Activated T-cell treated with anti-CD3 and anti-CD28 coated beads, Interleukin-2, amount 50 U/mL, for 72 hours (primary cell): ENCODE measurements at regions not wholly inside any gene's neighbourhood (a gene's known extent, or its start where the extent isn't known, plus 50 kb on each side); places are given as distances from the start of the nearest gene placed in this dataset.

Experiments used
- ATAC-seq, 2 donors: fragments of 150-1000 bp; cut with Tn5 transposase; replicated peaks in 1 of 2; 2 replicates each; pipeline ENCODE4 v1.10.0; 2021; ENCODE audit warnings: moderate library complexity in 2 of 2, mild to moderate bottlenecking in 1 of 2
- DNase-seq, 2 donors: peaks; one replicate each; pipeline ENCODE4 v3.0.0; 2021 to 2022; ENCODE audit warnings: mixed read lengths in 1 of 2
- H3K27ac Mint-ChIP-seq: one replicate; pipeline ENCODE4 v1.8.0; 2022; ENCODE audit warnings: mild to moderate bottlenecking, moderate library complexity, mixed read lengths
- H3K27me3 Mint-ChIP-seq: one replicate; pipeline ENCODE4 v1.8.0; 2022; ENCODE audit warnings: low read depth, mixed read lengths
- H3K36me3 Mint-ChIP-seq, 2 donors: one replicate each; pipeline ENCODE4 v1.8.0; 2022; ENCODE audit warnings: mixed read lengths in 2 of 2, mild to moderate bottlenecking in 1 of 2; ENCODE audit not compliant: insufficient read depth in 2 of 2
- H3K4me1 Mint-ChIP-seq: one replicate; pipeline ENCODE4 v1.8.0; 2022; ENCODE audit warnings: low read depth, mixed read lengths
- H3K4me3 Mint-ChIP-seq, 2 donors: one replicate each; pipeline ENCODE4 v1.8.0; 2022; ENCODE audit warnings: mild to moderate bottlenecking in 2 of 2, mixed read lengths in 2 of 2, moderate library complexity in 2 of 2
- H3K9me3 Mint-ChIP-seq, 2 donors: one replicate each; pipeline ENCODE4 v1.8.0; 2022; ENCODE audit warnings: mixed read lengths in 2 of 2

DNA sequence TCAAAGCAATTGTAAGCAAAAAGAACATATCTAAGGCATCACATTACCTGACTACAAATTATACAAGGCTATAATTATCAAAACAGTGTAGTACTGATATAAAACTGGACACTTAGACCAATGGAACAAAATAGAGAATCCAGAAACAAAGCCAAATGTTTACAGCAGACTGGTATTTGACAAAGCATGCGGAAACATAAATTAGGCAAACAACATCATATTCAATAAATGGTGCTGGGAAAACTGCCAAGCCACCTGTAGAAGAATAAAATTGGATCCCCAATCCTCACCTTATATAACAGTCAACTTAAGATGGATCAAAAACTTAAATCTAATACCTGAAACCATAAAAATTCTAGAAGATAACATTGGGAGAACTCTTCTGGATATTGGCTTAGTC is 240.8 kb upstream of the POM121L12 start:
- Mint-ChIP-seq H3K4me1 (no peaks in the 10 kb centered on the region), H3K27ac (no peak overlapping the region), H3K36me3 (no peaks in the 10 kb centered on the region), H3K27me3 (no peaks in the 10 kb centered on the region), H3K9me3 (peaks cover 5 to 7% of the 10 kb centered on the region in 2 donors), H3K4me3 (no peak overlapping the region)
- ATAC-seq (no peak), DNase-seq (no peak)

DNA sequence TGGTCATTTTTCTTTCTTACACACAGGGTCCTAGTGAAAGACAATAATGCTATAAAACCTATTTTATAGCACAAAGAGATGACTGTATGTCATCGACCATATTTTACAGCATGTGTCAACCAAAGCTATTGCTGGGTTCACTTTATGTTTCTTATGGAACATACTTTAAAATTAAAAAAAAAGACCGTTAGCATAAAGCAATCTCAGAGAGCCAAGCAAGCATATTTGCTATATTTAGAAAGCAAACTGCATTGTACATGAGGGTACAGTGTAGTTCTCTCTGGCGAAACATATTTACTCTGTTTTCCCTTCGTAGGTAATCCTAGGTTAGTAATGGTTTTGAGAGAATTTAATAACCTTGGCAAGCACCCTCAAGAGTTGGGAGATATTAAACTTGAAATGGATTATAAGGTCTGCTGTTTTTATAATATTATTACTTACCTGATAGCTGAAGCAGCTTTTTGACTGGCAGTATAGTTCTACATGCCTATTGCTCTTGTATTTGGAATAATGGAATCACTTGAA is 244.2 kb upstream of the POM121L12 start:
- no peaks in the 10 kb centered on the region for H3K27me3 Mint-ChIP-seq
- H3K36me3 Mint-ChIP-seq: no peaks in the 10 kb centered on the region
- H3K4me3 Mint-ChIP-seq: no peak overlapping the region
- no peak overlapping the region for H3K27ac Mint-ChIP-seq
- peaks cover 7 to 9% of the 10 kb centered on the region in 2 donors for H3K9me3 Mint-ChIP-seq
- ATAC-seq: no peak
- no peak for DNase-seq
- no peaks in the 10 kb centered on the region for H3K4me1 Mint-ChIP-seq

DNA sequence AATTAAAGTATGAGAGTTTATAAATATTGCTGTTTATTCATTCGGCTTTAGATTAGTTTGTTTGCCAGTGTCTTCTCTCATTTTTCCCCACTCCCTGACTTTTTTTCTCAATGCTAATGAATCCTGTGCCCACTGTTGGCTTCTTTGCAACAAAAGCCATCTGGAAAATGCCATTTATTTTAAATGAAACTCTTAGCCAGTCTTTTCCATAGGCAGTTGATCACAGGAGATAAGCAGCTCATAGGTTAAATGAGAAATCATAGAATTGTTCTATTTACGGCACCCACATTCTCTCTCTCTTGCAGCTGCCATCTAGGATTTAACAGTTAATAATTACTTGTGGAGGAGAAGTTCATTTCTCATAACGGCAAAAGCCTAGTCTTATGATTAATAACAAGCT is 249.3 kb upstream of the POM121L12 start:
- Mint-ChIP-seq H3K27me3 (no peaks in the 10 kb centered on the region), H3K4me3 (no peak overlapping the region), H3K27ac (no peak overlapping the region), H3K4me1 (no peaks in the 10 kb centered on the region), H3K9me3 (peaks cover 11 to 21% of the 10 kb centered on the region in 2 donors), H3K36me3 (no peaks in the 10 kb centered on the region)
- no peak for ATAC-seq
- DNase-seq: no peak

DNA sequence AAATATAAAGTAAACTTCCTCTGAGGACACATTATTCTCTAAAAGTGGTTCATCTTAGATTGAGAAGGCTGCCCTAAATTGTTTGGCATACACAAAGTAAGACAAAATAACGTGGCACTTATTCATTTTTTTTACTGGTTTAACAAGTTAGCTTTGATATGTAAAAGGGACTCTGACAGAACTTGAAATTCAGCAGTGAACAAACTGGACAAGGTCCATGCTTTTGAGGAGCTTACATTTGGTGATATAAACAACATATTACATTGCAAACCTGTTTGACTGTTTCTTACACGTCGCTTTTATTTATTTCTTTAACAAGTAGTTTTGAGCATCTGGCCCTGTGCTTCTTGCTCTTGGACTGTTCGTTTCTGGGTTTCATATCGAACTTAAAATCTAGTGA is 253.1 kb upstream of the POM121L12 start:
- no peaks in the 10 kb centered on the region for H3K27me3 Mint-ChIP-seq
- no peak for DNase-seq
- H3K4me3 Mint-ChIP-seq: no peak overlapping the region
- H3K27ac Mint-ChIP-seq: no peak overlapping the region
- ATAC-seq: no peak
- H3K9me3 Mint-ChIP-seq: peaks cover 19 to 29% of the 10 kb centered on the region in 2 donors
- no peaks in the 10 kb centered on the region for H3K36me3 Mint-ChIP-seq
- H3K4me1 Mint-ChIP-seq: no peaks in the 10 kb centered on the region

DNA sequence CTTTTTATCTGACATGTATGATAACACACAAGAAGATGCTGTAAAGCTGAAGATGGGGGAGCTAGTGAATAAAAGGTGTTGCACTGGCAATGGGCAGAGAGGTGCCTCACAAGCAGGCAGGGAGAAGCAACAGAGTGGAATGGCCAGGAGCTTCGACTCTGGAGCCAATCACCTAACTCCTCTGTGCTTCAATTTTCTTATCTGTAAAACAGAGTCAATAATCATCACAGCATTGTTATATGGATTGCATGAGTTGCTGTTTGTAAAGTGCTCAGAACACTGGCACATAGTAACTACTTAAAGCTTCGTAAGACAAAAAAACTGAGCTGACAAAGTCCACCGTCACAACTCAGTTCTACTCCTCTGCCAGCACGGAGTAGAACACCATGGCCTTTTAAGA is 254.2 kb upstream of the POM121L12 start:
- Mint-ChIP-seq H3K27ac (no peak overlapping the region), H3K4me1 (no peaks in the 10 kb centered on the region), H3K27me3 (no peaks in the 10 kb centered on the region), H3K9me3 (peaks cover 19 to 31% of the 10 kb centered on the region in 2 donors), H3K4me3 (no peak overlapping the region), H3K36me3 (no peaks in the 10 kb centered on the region)
- no peak for ATAC-seq
- no peak for DNase-seq

DNA sequence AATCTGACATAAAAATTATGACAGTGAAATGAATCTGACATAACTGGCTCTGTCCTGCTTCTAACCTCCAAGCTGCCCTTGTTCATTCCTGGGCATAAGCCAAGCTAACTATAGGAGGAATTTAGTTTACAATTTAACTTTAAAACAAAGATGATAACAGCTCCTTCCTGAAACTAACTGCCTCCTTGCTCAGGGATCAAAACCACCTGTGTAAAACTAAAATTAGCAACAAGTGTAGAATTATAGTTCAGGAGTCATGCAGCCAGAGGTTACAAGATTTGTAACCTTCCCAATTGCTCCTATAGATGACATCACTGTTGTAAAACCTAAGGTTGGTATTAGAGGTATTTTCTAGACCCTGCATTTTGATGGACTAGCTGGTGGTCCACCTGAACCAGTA is 256.4 kb upstream of the POM121L12 start:
- H3K4me1 Mint-ChIP-seq: no peaks in the 10 kb centered on the region

DNA sequence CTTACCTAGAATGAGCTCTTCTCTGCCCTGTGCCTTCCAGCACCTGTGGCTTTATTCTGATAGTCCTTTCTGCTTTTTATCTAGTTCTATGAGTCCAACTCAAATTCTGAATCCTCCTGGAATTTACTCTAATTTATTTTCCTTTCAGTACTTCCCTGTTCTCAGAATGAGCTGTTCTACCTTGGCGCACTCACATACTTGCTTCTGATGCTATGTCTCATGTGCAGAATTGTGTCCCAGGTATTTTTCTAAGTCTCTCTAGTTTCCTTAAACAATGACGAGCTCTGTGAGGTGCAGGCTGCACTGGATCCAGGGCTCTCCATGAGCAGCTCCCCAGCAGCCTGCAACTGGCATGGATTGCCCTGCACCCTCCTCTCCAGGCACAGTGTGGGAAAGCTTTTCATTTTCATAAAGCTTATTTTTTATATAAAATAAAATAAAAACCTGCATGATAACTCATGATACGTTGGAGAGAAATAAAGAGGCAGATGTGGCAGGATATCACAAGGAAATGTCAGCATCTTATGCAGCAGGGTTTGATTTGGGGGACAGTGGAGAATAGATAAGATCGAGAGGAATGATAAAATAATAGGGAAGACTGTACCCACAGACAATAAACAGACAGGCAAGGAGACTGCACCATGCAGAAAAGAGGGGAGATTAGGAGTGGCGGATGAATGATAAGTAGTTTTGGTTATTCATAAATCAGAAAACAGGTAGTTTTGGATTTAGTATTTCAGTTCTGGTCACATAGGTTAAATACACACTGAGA is 258.2 kb upstream of the POM121L12 start:
- no peaks in the 10 kb centered on the region for H3K36me3 Mint-ChIP-seq
- H3K27ac Mint-ChIP-seq: no peak overlapping the region
- DNase-seq: no peak
- no peak for ATAC-seq
- H3K4me1 Mint-ChIP-seq: no peaks in the 10 kb centered on the region
- H3K4me3 Mint-ChIP-seq: no peak overlapping the region
- no peaks in the 10 kb centered on the region for H3K27me3 Mint-ChIP-seq
- peaks cover 17 to 18% of the 10 kb centered on the region in 2 donors for H3K9me3 Mint-ChIP-seq

More for the DNA sequence above, 256.4 kb upstream of the POM121L12 start:
- no peaks in the 10 kb centered on the region for H3K36me3 Mint-ChIP-seq
- H3K27ac Mint-ChIP-seq: no peak overlapping the region
- no peak for ATAC-seq
- H3K9me3 Mint-ChIP-seq: peaks cover 14 to 25% of the 10 kb centered on the region in 2 donors
- H3K4me3 Mint-ChIP-seq: no peak overlapping the region
- no peaks in the 10 kb centered on the region for H3K27me3 Mint-ChIP-seq
- DNase-seq: no peak

DNA sequence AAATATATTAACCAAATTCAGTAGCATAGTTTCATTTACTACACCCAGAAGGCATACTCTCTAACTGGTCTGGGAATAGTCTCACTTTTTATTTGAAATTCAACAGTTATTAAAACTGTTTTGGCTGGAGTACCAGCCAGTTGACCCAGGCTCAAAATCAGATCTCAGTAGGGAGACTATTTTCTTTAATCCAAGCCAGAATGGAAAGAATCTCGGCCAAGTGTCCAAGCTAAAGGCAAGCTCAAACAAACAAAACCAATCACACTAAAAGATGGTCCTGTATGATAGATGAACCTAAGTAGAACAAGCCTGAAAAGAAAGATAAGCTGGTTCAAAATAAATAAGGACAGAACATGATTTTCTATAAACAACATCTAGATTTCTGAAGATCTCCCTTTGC is 259.6 kb upstream of the POM121L12 start:
- no peak overlapping the region for H3K27ac Mint-ChIP-seq
- H3K9me3 Mint-ChIP-seq: peaks cover 18 to 22% of the 10 kb centered on the region in 2 donors
- no peaks in the 10 kb centered on the region for H3K4me1 Mint-ChIP-seq
- DNase-seq (no peak), ATAC-seq (no peak)
- no peaks in the 10 kb centered on the region for H3K36me3 Mint-ChIP-seq
- no peaks in the 10 kb centered on the region for H3K27me3 Mint-ChIP-seq
- no peak overlapping the region for H3K4me3 Mint-ChIP-seq

DNA sequence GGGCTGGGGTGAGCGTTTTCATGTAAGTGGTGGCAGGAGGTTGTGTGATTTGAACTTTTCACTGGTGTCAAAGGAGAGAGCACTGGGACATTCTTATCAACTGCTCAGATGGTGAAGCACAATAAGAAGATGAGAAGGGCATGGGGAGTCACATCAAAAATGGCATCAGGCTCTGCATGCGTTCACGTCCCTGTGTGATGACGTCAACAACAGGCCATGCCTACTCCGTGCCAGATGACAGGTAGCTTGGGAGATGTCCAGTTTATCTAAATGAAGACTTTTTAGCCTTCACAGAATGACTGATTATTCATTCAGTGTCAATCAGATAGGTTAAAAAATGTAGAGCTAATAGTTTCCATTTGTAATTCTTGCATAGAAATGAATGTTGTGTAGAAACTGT is 264.3 kb upstream of the POM121L12 start:
- Mint-ChIP-seq H3K27me3 (no peaks in the 10 kb centered on the region), H3K4me1 (no peaks in the 10 kb centered on the region), H3K27ac (no peak overlapping the region), H3K9me3 (peaks cover 5 to 12% of the 10 kb centered on the region in 2 donors), H3K36me3 (no peaks in the 10 kb centered on the region), H3K4me3 (no peak overlapping the region)
- ATAC-seq: no peak
- DNase-seq: no peak

DNA sequence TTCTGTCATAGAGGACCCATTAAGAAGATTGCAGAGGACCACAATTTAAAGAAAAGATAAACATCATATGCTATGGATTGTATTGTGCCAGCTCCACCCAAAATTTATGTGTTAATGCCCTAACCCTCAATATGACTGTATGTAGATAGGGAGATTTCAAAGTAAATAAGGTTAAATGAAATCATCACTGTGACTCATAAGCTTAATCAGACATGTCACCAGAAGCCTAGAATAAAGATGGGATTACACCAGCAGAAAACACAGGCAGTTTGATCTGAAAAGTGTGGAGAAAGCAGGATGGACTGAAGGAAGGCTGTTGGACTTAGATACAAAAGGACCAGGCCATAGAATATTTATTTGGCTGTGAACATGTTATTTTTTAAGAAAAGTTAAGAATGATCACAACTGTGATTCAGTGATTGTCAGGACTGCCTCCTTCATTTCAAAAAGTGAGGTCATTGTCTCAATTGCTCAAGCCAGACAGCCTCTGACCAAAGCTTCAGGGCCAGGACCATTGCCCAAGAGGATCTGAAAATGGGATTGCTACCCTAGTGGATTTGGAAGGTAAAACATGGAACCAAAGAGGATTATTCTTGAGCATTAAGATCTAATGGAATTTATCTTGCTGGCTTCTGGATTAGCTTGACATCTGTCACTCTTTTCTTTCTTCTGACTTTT is 270.8 kb upstream of the POM121L12 start:
- Mint-ChIP-seq H3K27me3 (no peaks in the 10 kb centered on the region), H3K27ac (no peak overlapping the region), H3K4me1 (no peaks in the 10 kb centered on the region), H3K4me3 (no peak overlapping the region), H3K36me3 (peaks cover 0 to 1% of the 10 kb centered on the region in 2 donors), H3K9me3 (peaks cover 3 to 6% of the 10 kb centered on the region in 2 donors)
- no peak for DNase-seq
- no peak for ATAC-seq

DNA sequence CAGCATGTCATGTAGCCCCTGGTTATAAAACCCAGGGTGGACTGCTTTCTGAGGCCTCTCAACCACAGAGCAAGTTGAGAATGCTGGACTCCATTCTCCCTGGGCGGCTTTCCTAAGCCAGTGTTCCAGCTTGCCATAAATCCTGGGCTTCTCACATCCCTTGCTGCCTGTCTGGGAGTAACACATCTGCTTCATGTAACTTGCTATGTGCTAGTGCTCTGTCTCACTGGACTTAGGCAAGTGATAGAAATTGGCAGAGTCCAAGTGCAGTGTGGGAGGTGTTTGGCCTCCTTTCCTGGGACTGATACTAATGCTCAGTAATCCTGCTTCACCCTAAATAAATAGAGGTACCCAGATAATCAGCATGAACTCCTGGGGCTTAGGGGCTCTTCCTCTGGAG is 277.1 kb upstream of the POM121L12 start:
- no peak overlapping the region for H3K4me3 Mint-ChIP-seq
- no peaks in the 10 kb centered on the region for H3K4me1 Mint-ChIP-seq
- no peak for DNase-seq
- H3K27ac Mint-ChIP-seq: no peak overlapping the region
- no peaks in the 10 kb centered on the region for H3K27me3 Mint-ChIP-seq
- no peak for ATAC-seq
- peaks cover 4 to 9% of the 10 kb centered on the region in 2 donors for H3K9me3 Mint-ChIP-seq
- peaks cover 0 to 2% of the 10 kb centered on the region in 2 donors for H3K36me3 Mint-ChIP-seq

DNA sequence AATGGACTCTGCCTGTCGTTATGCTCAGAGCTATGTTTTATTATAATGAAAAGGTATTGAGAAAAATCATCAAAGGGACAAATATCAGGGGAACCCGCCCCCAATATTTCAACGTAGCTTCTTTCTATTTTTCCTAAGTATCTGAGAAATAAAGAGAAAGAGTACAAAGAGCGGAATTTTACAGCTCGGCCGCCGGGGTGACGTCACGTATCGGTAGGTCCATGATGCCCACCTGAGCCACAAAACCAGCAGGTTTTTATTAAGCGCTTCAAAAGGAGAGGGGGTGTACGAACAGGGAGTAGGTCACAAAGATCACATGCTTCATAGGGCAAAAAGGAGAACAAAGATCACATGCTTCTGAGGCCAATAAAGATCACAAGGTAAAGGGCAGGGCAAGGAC is 281.6 kb upstream of the POM121L12 start:
- no peaks in the 10 kb centered on the region for H3K36me3 Mint-ChIP-seq
- no peak overlapping the region for H3K4me3 Mint-ChIP-seq
- no peaks in the 10 kb centered on the region for H3K4me1 Mint-ChIP-seq
- no peaks in the 10 kb centered on the region for H3K27me3 Mint-ChIP-seq
- peaks cover 0 to 5% of the 10 kb centered on the region in 2 donors for H3K9me3 Mint-ChIP-seq
- ATAC-seq (no peak), DNase-seq (no peak)
- no peak overlapping the region for H3K27ac Mint-ChIP-seq

DNA sequence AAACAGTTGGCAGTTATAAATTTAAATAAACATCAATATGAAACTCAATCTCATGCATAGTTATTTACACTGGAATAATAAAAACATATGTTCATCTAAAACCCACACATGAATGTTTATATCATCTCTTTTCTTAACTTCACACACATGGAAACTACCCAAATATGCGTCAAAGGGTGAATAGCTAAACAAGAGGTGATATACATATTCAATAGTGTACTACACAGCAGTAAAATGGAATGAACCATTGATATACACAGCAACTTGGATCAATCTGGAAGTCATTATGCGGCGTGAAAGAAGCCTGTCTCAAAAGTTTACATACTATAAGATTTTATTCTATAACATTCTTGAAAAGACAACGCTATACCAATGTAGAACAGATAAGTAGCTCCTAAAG is 282.5 kb upstream of the POM121L12 start:
- Mint-ChIP-seq H3K4me3 (no peak overlapping the region), H3K27me3 (no peaks in the 10 kb centered on the region), H3K4me1 (no peaks in the 10 kb centered on the region), H3K27ac (no peak overlapping the region), H3K9me3 (peaks cover 0 to 5% of the 10 kb centered on the region in 2 donors), H3K36me3 (no peaks in the 10 kb centered on the region)
- ATAC-seq (no peak), DNase-seq (no peak)
